Esophagus squamous epithelium (tissue), 5 donors: ENCODE measurements at regions not wholly inside any gene's neighbourhood (a gene's known extent, or its start where the extent isn't known, plus 50 kb on each side); places are given as distances from the start of the nearest gene placed in this dataset.

Experiments used
- DNase-seq: peaks from one replicate; lab custom pipeline; 2025; lab: John Stamatoyannopoulos, UW
- H3K27ac ChIP-seq, 4 donors: fragments of 200-600 bp; sonication (generic); one replicate each; pipeline ENCODE4 v1.5.1; 2016 to 2019; ENCODE audit warnings: mild to moderate bottlenecking in 1 of 4
- H3K27me3 ChIP-seq, 4 donors: fragments of 200-600 bp; sonication (generic); 1 replicate in 3 of 4; 2 replicates in 1 of 4; pipeline versions ENCODE4 v1.5.1 to v1.6.0; 2017 to 2021; ENCODE audit warnings: antibody characterized with exemption in 1 of 4
- H3K36me3 ChIP-seq, 3 donors: fragments of 200-600 bp; sonication (generic); one replicate each; pipeline ENCODE4 v1.5.1; 2016 to 2019
- H3K4me1 ChIP-seq, 3 donors: fragments of 200-600 bp; sonication (generic); one replicate each; pipeline ENCODE4 v1.5.1; 2017 to 2019
- H3K4me3 ChIP-seq, 4 donors: fragments of 200-600 bp; sonication (generic); 1 replicate in 3 of 4; 2 replicates in 1 of 4; pipeline ENCODE4 v1.5.1; 2016 to 2019; ENCODE audit warnings: mild to moderate bottlenecking in 2 of 4, moderate library complexity in 1 of 4
- H3K9me3 ChIP-seq, 3 donors: fragments of 200-600 bp; sonication (generic); one replicate each; pipeline ENCODE4 v1.5.1; 2016 to 2019
- CTCF ChIP-seq, 6 experiments: fragments of 450-650 bp in 4 of 6; fragments of 200-600 bp in 2 of 6; sonication (generic) in 2 of 6; IDR thresholded peaks; one replicate each; pipeline ENCODE4 v1.5.1; 2016 to 2019; ENCODE audit warnings: antibody characterized with exemption in 6 of 6, mild to moderate bottlenecking in 4 of 6, moderate library complexity in 4 of 6
- POLR2A ChIP-seq, 4 donors: fragments of 450-650 bp; IDR thresholded peaks; one replicate each; pipeline ENCODE4 v1.6.1; 2017; ENCODE audit warnings: antibody characterized with exemption in 4 of 4, mild to moderate bottlenecking in 4 of 4, moderate library complexity in 3 of 4
- WGBS, 2 donors: methylation state at CpG; one replicate each; pipeline ENCODE4 v1.1.5; 2018; 5-methylcytosine and 5-hydroxymethylcytosine counted together
- intact Hi-C: fragments of 100-400 bp; cut with DNase I; formaldehyde crosslinking; loops from one replicate; pipeline ENCODE4 v1.15.0; 2022
- donor health status: DM: yes; HTN: yes; CAD: no.

DNA sequence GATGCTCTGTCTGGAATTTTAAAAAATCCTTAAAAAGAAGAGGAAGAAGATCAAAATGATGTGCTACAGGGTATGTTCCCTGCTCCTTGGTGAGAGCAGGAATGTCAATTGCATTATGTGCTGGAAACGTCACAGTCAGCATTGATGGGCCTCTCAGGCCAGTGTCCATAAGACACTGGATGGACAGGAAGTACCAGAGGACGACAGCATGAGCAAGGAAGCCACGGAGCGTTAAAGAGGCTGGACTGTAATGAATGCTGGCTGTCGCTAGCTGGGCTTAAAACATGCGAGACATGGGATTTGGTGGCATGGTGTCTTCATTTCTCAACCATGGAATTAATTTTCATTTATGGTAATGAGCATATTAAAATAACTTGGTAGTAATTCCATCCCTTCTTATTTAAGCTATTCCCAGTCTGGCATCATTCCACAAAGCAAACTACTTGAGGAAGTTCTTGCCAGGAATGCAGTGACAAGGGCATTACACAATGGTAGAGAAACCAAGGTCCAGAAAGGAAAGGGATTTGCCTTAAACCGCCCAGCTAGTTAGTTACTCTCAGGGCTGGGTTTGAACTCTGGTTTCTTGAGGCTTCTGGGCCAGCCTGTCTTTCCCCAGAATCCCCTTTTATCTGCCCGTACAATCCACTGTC lies 166.6 kb upstream of the SOX4 start:
- 74 to 79% methylated on average over 7 to 8 of the region's 8 CpGs for WGBS, 2 donors
- intact Hi-C loops, result no loop called here
- no peak overlapping the region for H3K27ac ChIP-seq

GRCh38 chr6:21429291-21429690 lies 164.3 kb upstream of the SOX4 start:
- Histone ChIP-seq H3K36me3 (no peaks in the 10 kb centered on the region), H3K9me3 (no peaks in the 10 kb centered on the region), H3K27ac (no peak overlapping the region), H3K4me1 (no peaks in the 10 kb centered on the region), H3K27me3 (no peaks in the 10 kb centered on the region), H3K4me3 (no peak overlapping the region)
- intact Hi-C loops, result no loop called here
- 78 to 80% methylated on average over 2 of the region's 2 CpGs for WGBS, 2 donors
- TF ChIP-seq POLR2A (IDR thresholded peaks at IDR 0.05) (no peak), CTCF (IDR thresholded peaks at IDR 0.05) (no peak)
- no peak for DNase-seq

More for the DNA sequence above, 166.6 kb upstream of the SOX4 start:
- TF ChIP-seq POLR2A (IDR thresholded peaks at IDR 0.05) (no peak), CTCF (IDR thresholded peaks at IDR 0.05) (no peak)
- Histone ChIP-seq H3K36me3 (no peaks in the 10 kb centered on the region), H3K27me3 (no peaks in the 10 kb centered on the region), H3K9me3 (no peaks in the 10 kb centered on the region), H3K4me1 (no peaks in the 10 kb centered on the region), H3K4me3 (no peak overlapping the region)
- no peak for DNase-seq

- no peaks in the 10 kb centered on the region for H3K9me3 ChIP-seq
- WGBS, 2 donors, result 74 to 82% methylated on average over 4 of the region's 4 CpGs
- no peaks in the 10 kb centered on the region for H3K36me3 ChIP-seq
- DNase-seq, result no peak
- H3K27me3 ChIP-seq, result no peaks in the 10 kb centered on the region
- H3K4me3 ChIP-seq, result no peak overlapping the region
- intact Hi-C loops, result no loop called here
- H3K27ac ChIP-seq, result no peak overlapping the region
- no peaks in the 10 kb centered on the region for H3K4me1 ChIP-seq
- TF ChIP-seq POLR2A (IDR thresholded peaks at IDR 0.05) (no peak), CTCF (IDR thresholded peaks at IDR 0.05) (no peak)
These were observed 162.0 kb upstream of the SOX4 start for GRCh38 chr6:21431526-21431925.

- intact Hi-C loops, result no loop called here
- DNase-seq, result no peak
- H3K9me3 ChIP-seq, result no peaks in the 10 kb centered on the region
- no peaks in the 10 kb centered on the region for H3K27me3 ChIP-seq
- H3K4me1 ChIP-seq, result no peaks in the 10 kb centered on the region
- no peak overlapping the region for H3K27ac ChIP-seq
- TF ChIP-seq POLR2A (IDR thresholded peaks at IDR 0.05) (no peak), CTCF (IDR thresholded peaks at IDR 0.05) (no peak)
- no peaks in the 10 kb centered on the region for H3K36me3 ChIP-seq
- WGBS, 2 donors, result 45 to 60% methylated on average over 1 of the region's 1 CpG
- no peak overlapping the region for H3K4me3 ChIP-seq
These were observed 156.9 kb upstream of the SOX4 start for GRCh38 chr6:21436625-21437024.

- Histone ChIP-seq H3K9me3 (no peaks in the 10 kb centered on the region), H3K4me1 (no peaks in the 10 kb centered on the region), H3K4me3 (no peak overlapping the region), H3K36me3 (no peaks in the 10 kb centered on the region), H3K27ac (no peak overlapping the region), H3K27me3 (no peaks in the 10 kb centered on the region)
- intact Hi-C loops, result no loop called here
- 88 to 100% methylated on average over 2 of the region's 2 CpGs for WGBS, 2 donors
- TF ChIP-seq POLR2A (IDR thresholded peaks at IDR 0.05), result no peak
- no peak for TF ChIP-seq CTCF (IDR thresholded peaks at IDR 0.05)
- DNase-seq, result no peak
These were observed 156.0 kb upstream of the SOX4 start for GRCh38 chr6:21437581-21437980.
